ENCODE measurements at regions not wholly inside any gene's neighbourhood (a gene's known extent, or its start where the extent isn't known, plus 50 kb on each side); places are given as distances from the start of the nearest gene placed in this dataset.

GRCh38 chr14:71374989-71375388 is 467.7 kb downstream of the PCNX1 start:
- ATAC-seq (ENCODE audit: low FRiP score) (no peak), DNase-seq (ENCODE audit: low spot score) (no peak)
- TF ChIP-seq, protein P1, sequence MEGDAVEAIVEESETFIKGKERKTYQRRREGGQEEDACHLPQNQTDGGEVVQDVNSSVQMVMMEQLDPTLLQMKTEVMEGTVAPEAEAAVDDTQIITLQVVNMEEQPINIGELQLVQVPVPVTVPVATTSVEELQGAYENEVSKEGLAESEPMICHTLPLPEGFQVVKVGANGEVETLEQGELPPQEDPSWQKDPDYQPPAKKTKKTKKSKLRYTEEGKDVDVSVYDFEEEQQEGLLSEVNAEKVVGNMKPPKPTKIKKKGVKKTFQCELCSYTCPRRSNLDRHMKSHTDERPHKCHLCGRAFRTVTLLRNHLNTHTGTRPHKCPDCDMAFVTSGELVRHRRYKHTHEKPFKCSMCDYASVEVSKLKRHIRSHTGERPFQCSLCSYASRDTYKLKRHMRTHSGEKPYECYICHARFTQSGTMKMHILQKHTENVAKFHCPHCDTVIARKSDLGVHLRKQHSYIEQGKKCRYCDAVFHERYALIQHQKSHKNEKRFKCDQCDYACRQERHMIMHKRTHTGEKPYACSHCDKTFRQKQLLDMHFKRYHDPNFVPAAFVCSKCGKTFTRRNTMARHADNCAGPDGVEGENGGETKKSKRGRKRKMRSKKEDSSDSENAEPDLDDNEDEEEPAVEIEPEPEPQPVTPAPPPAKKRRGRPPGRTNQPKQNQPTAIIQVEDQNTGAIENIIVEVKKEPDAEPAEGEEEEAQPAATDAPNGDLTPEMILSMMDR (IDR thresholded peaks at IDR 0.05): no peak

DNA sequence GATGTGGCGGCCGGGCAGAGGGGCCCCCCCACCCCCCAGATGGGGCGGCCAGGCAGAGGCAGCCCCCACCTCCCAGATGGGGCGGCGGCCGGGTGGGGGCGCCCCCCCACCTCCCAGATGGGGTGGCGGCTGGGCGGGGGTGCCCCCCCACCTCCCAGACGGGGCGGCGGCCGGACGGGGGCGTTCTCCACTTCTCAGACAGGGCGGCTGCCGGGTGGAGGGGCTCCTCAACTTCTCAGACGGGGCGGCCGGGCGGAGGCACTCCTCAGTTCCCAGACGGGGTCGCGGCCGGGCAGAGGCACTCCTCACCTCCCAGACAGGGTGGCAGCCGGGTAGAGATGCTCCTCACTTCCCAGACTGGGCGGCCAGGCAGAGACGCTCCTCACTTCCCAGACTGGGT is 469.8 kb downstream of the PCNX1 start:
- TF ChIP-seq, protein P1 (IDR thresholded peaks at IDR 0.05): no peak
- DNase-seq (ENCODE audit: low spot score) (no peak), ATAC-seq (ENCODE audit: low FRiP score) (no peak)

GRCh38 chr14:71380271-71380670 is 473.0 kb downstream of the PCNX1 start:
- TF ChIP-seq, protein P1 (IDR thresholded peaks at IDR 0.05): no peak
- no peak for DNase-seq (ENCODE audit: low spot score)
- ATAC-seq (ENCODE audit: low FRiP score): no peak

DNA sequence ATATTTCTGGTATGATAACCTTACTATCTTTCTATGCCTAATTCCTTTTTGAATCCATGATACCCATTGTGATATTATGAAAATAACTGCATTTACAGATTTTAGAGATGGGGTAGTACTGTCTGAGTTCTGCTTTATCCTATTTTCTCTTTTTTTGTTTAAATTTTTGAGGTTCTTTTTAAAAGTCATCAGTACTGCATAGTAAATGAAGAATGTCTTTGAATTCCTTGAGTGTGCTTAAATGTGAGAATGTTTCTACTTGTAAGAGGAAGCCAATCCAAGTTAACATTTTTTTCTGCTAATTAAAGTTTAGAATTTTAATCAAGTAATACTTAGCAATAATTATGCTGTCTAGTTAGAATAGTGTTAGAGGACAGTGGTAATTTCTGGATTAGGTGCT is 474.6 kb downstream of the PCNX1 start:
- no peak for ATAC-seq (ENCODE audit: low FRiP score)
- TF ChIP-seq, protein P1 (IDR thresholded peaks at IDR 0.05): no peak
- DNase-seq (ENCODE audit: low spot score): no peak

DNA sequence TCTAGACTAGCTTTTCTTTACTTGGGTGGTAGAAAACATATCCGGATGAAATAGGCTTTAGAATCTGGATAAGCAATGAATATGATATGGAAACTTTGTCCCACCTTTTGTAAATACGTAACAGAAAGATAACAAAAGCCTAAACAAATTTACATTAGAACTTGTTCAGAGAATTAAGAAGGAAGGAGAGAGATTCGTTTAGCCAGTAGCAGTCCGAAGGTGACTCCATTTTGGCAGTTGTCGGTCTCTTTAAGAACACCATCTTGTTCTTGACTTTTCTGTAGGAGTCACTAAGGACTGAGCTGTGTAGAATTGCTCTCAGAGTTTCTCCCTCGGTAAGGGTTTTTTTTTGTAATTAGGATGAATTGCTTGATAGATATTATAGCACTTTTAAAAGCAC is 475.1 kb downstream of the PCNX1 start:
- DNase-seq (ENCODE audit: low spot score) (no peak), ATAC-seq (ENCODE audit: low FRiP score) (no peak)
- TF ChIP-seq, protein P1 (IDR thresholded peaks at IDR 0.05): no peak

DNA sequence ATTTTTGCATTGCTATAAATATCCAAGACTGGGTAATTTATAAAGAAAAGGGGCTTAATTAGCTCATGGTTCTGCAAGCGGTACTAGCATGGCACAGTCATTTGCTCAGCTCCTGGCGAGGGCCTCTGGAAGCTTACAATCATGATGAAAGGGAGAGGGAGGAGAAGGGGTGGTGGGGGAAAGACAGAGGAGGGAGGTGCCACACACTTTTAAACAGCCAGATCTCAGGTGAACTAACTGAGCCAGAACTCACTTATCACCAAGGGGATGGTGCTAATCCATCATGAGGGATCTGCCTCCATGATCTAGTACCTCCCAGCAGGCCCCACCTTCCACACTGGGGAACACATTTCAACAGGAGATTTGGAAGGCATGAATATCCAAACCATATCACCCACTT is 476.3 kb downstream of the PCNX1 start:
- no peak for ATAC-seq (ENCODE audit: low FRiP score)

More for the DNA sequence above, 476.3 kb downstream of the PCNX1 start:
- TF ChIP-seq, protein P1 (IDR thresholded peaks at IDR 0.05): no peak
- no peak for DNase-seq (ENCODE audit: low spot score)
